Activated naive CD4-positive, alpha-beta T cell treated with anti-CD3 and anti-CD28 coated beads for 36 hours (primary cell): ENCODE measurements at regions not wholly inside any gene's neighbourhood (a gene's known extent, or its start where the extent isn't known, plus 50 kb on each side); places are given as distances from the start of the nearest gene placed in this dataset.

Source experiments
- CTCF ChIA-PET: fragments of 350-600 bp; sonication (Branson Sonifier 250); formaldehyde crosslinking; loops from one replicate; lab custom pipeline; 2021; ENCODE audit warnings: antibody characterized with exemption; lab: Charles Lee
- DNase-seq: peaks from one replicate; pipeline ENCODE4 v3.0.0-alpha.2; 2020
- H3K27ac Mint-ChIP-seq: one replicate; pipeline ENCODE4 v1.8.0; 2021; ENCODE audit warnings: mild to moderate bottlenecking, mixed read lengths
- H3K27me3 Mint-ChIP-seq: one replicate; pipeline ENCODE4 v1.8.0; 2021; ENCODE audit warnings: low read depth, mixed read lengths
- H3K36me3 Mint-ChIP-seq: one replicate; pipeline ENCODE4 v1.8.0; 2021; ENCODE audit warnings: low read depth, mixed read lengths
- H3K4me1 Mint-ChIP-seq: one replicate; pipeline ENCODE4 v1.8.0; 2021; ENCODE audit warnings: low read depth, mixed read lengths
- H3K4me3 Mint-ChIP-seq: one replicate; pipeline ENCODE4 v1.8.0; 2021; ENCODE audit warnings: mild to moderate bottlenecking, moderate library complexity, mixed read lengths
- H3K9me3 Mint-ChIP-seq: one replicate; pipeline ENCODE4 v1.8.0; 2021; ENCODE audit warnings: mixed read lengths
- intact Hi-C: fragments of 100-400 bp; cut with micrococcal nuclease; formaldehyde crosslinking; loops from one replicate; pipeline ENCODE4 v1.15.1; 2023

DNA sequence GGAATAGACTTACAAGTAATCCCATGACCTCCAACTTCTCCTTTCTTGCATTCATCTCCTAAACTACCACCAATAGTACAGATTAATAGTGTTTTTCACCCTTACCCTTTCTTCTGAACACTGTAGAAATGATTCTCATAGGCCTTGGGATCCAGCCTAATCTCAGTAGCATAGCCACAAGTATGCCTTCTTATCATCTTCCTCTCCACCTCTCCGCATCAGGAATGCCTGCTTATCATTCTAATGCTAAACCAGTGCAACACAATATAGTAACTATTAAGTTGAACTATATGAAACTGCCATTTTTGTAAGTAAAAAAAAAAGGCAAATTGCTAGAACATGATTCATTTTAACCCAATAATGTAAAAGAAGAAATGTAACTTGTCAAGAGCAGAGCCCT, 79.5 kb upstream of the IL2 start:
- intact Hi-C loops, result no loop called here
- H3K27me3 Mint-ChIP-seq, result no peaks in the 10 kb centered on the region
- H3K4me1 Mint-ChIP-seq, result peaks cover 90% of the 10 kb centered on the region
- peaks cover 11% of the 10 kb centered on the region for H3K36me3 Mint-ChIP-seq
- CTCF ChIA-PET, result interaction anchor here (0.6 to 0.8 kb wide), 4 partner anchors 13 to 35 kb away, joined by 3 to 7 read pairs (median 4); no protein-coding TSS in a partner anchor
- H3K4me3 Mint-ChIP-seq, result peak overlapping the region; percentile 1
- H3K27ac Mint-ChIP-seq, result peak overlapping the region; percentile 83
- no peak for DNase-seq
- H3K9me3 Mint-ChIP-seq, result peaks cover 3% of the 10 kb centered on the region

DNA sequence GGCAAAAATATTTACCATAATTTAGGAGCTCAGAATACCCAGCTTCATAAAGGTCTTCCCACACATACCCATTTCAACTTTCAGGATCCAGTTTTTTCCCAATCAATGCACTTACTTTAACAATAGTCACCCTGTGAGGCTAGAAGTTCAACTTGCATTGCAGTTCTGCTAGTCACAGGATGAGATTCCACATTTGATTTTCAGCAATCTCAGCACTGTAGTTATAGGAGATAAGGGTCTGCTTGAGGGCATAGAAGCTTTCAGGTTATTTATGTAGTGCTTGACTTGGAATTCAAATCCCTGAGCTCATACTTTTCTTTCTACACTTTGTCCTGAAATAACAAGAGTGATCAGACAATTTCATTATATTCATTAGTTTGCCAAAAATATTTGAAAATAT, 78.3 kb upstream of the IL2 start:
- peaks cover 87% of the 10 kb centered on the region for H3K4me1 Mint-ChIP-seq
- H3K4me3 Mint-ChIP-seq, result peak overlapping the region; percentile 25
- CTCF ChIA-PET, result interaction anchor here (1.0 to 1.3 kb wide), 4 partner anchors 18 to 44 kb away, joined by 3 to 4 read pairs (median 3); no protein-coding TSS in a partner anchor
- H3K27ac Mint-ChIP-seq, result peak overlapping the region; percentile 83
- no peak for DNase-seq
- intact Hi-C loops, result no loop called here
- peaks cover 18% of the 10 kb centered on the region for H3K36me3 Mint-ChIP-seq
- no peaks in the 10 kb centered on the region for H3K27me3 Mint-ChIP-seq
- H3K9me3 Mint-ChIP-seq, result peaks cover 5% of the 10 kb centered on the region

DNA sequence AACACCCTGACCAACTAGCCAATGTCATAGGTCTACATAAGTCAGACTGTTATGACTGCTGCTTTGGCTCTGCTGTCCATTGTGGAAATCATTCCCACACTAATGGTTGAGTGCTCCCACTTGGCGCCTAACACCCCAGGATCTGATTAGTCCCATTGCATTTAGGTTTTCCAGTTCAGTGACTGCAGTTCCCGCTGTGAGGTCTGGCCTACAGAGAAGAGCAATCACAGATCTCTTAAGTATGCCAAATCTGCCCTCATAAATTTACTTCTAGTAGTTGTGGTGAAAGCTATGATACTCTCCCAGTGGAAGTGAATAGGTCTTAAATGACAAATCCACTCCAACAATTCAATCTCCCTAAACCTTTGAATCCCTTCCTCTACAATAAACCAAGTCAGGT, 77.3 kb upstream of the IL2 start:
- DNase-seq, result no peak
- Mint-ChIP-seq H3K27ac (peak overlapping the region; percentile 83), H3K27me3 (no peaks in the 10 kb centered on the region), H3K36me3 (peaks cover 18% of the 10 kb centered on the region), H3K9me3 (peaks cover 5% of the 10 kb centered on the region), H3K4me1 (peaks cover 77% of the 10 kb centered on the region), H3K4me3 (no peak overlapping the region)
- intact Hi-C loops, result no loop called here
- CTCF ChIA-PET, result interaction anchor here (0.8 to 1.3 kb wide), 4 partner anchors 9 to 43 kb away, joined by 3 read pairs; no protein-coding TSS in a partner anchor

DNA sequence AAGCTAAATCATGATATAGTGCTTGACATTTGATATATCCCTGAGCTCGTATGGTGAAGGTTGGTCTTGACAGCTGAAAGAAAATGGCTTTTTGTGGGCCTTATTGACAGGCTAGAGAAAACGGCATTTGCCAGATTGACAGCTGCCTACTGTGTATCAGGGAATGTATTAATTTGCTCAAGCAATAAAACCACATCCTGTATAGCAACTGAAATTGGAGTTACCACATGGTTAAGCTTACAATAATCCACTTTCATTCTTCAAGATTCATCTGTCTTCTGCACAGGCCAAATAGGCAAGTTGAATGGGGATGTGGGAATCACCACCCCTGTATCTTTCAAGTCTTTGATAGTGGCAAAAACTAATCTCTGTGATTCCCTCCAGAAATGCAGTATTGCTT, 76.2 kb upstream of the IL2 start:
- no peak overlapping the region for H3K27ac Mint-ChIP-seq
- H3K9me3 Mint-ChIP-seq, result peaks cover 5% of the 10 kb centered on the region
- H3K36me3 Mint-ChIP-seq, result peaks cover 18% of the 10 kb centered on the region
- intact Hi-C loops, result no loop called here
- CTCF ChIA-PET, result interaction anchor here (0.7 kb wide), 1 partner anchor 46 kb away, joined by 3 read pairs; no protein-coding TSS in a partner anchor
- H3K4me1 Mint-ChIP-seq, result peaks cover 69% of the 10 kb centered on the region
- no peaks in the 10 kb centered on the region for H3K27me3 Mint-ChIP-seq
- no peak for DNase-seq
- H3K4me3 Mint-ChIP-seq, result no peak overlapping the region

DNA sequence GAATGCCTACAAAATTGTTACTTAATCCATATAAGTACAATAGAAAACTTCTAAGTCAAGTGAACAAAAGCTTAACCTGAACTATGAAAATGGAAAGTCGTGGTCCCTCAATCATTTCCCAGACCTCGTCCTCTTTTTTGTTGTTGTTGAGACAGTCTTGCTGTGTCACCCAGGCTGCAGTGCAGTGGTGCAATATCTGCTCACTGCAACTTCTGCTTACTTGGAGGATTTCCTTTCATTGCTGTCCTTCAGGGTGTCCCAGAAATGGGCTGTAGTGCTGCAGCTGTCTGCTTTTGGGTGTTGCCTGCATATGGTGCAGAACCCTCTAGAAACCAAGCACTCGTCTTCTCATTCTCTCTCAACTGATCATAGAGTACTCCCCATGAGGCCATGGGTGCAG, 75.0 kb upstream of the IL2 start:
- intact Hi-C loops, result loop anchor here (1.0 kb wide), 1 partner anchor 11 kb away; no protein-coding TSS in a partner anchor
- Mint-ChIP-seq H3K9me3 (peaks cover 5% of the 10 kb centered on the region), H3K4me3 (no peak overlapping the region), H3K36me3 (peaks cover 20% of the 10 kb centered on the region), H3K4me1 (peaks cover 62% of the 10 kb centered on the region), H3K27me3 (no peaks in the 10 kb centered on the region), H3K27ac (no peak overlapping the region)
- no peak for DNase-seq
- CTCF ChIA-PET, result no interaction called here

DNA sequence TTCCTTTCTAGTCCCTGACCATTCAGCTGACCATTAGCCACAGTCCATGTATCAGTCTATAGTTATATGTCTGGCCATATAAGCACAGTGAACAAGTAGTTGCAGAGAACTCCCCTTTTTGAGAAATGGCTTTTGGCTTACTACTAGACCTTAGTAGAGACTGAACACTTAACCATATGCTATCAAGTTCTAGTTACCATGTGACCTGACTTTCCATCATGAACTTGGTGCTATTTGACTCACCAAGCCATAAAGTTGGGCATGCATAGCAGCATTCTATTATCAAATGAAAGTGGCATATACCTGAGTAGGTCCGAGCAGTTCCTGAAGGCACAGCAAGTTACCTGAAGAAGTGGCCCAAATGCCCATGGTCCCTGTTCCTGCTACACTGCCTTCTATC, 74.5 kb upstream of the IL2 start:
- CTCF ChIA-PET, result no interaction called here
- H3K36me3 Mint-ChIP-seq, result peaks cover 20% of the 10 kb centered on the region
- H3K9me3 Mint-ChIP-seq, result peaks cover 5% of the 10 kb centered on the region

DNA sequence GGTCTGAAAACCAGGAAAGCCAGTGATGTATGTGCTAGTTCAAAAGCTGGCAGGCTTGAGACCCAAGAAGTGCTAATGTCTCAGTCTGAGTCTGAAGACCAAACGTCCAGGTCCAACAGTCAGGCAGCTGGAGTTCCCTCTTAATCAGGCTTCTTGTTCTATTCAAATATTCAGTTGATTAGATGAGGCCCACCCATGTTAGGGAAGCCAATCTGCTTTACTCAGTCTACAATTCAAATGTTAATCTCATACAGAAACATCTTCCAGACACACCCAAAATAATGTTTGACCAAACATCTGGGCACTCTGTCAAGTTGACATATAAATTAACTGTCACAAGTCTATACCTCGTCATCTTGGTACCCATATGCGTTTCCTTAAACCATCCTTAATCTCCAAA, 72.4 kb upstream of the IL2 start:
- CTCF ChIA-PET, result no interaction called here
- peaks cover 2% of the 10 kb centered on the region for H3K27me3 Mint-ChIP-seq
- no peak overlapping the region for H3K27ac Mint-ChIP-seq
- H3K36me3 Mint-ChIP-seq, result peaks cover 22% of the 10 kb centered on the region
- H3K4me3 Mint-ChIP-seq, result no peak overlapping the region
- DNase-seq, result no peak
- intact Hi-C loops, result no loop called here
- H3K9me3 Mint-ChIP-seq, result peaks cover 11% of the 10 kb centered on the region
- H3K4me1 Mint-ChIP-seq, result peaks cover 53% of the 10 kb centered on the region

More for the DNA sequence above, 74.5 kb upstream of the IL2 start:
- peaks cover 62% of the 10 kb centered on the region for H3K4me1 Mint-ChIP-seq
- intact Hi-C loops, result loop anchor here (1.0 kb wide), 1 partner anchor 11 kb away; no protein-coding TSS in a partner anchor
- no peak for DNase-seq
- H3K27ac Mint-ChIP-seq, result peak overlapping the region; percentile 20
- no peak overlapping the region for H3K4me3 Mint-ChIP-seq
- no peaks in the 10 kb centered on the region for H3K27me3 Mint-ChIP-seq

DNA sequence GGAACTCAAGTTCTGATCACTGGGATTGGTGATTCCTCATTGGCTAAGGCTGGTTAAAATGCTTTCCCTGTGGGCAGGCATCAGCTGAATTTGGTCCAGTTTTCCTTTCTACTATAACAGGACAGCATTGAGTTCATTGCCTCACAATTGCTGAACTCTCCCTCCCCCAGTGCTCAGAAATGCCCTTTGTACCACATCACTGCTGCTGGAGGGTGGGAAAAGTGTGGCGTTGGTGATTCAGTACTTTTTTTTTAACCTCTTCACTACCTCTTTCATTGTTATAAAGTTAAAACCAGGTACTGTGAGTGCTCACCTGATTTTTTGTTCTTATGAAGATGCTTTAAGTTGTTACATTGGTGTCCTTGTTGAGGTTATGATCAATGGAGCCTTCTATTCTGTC, 69.3 kb upstream of the IL2 start:
- peaks cover 28% of the 10 kb centered on the region for H3K4me1 Mint-ChIP-seq
- H3K36me3 Mint-ChIP-seq, result peaks cover 27% of the 10 kb centered on the region
- intact Hi-C loops, result no loop called here
- H3K9me3 Mint-ChIP-seq, result peaks cover 18% of the 10 kb centered on the region
- no peak overlapping the region for H3K4me3 Mint-ChIP-seq
- no peak for DNase-seq
- CTCF ChIA-PET, result no interaction called here
- H3K27ac Mint-ChIP-seq, result no peak overlapping the region
- peaks cover 2% of the 10 kb centered on the region for H3K27me3 Mint-ChIP-seq

DNA sequence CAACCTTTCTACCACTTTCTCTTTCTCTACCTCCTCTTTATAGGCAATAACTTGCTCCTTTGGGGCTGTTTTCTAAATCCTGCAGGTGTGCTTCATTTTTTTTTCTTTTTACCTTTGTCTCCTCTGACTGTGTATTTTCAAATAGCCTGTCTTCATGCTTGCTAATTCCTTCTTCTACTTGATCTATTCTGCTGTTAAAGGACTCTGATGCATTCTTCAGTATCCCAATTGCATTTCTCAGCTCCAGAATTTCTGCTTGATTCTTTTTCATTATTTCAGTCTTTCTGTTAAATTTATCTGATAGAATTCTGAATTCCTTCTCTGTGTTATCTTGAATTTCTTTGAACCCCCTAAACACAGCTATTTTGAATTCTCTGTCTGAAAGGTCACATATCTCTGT, 67.7 kb upstream of the IL2 start:
- no peak overlapping the region for H3K27ac Mint-ChIP-seq

DNA sequence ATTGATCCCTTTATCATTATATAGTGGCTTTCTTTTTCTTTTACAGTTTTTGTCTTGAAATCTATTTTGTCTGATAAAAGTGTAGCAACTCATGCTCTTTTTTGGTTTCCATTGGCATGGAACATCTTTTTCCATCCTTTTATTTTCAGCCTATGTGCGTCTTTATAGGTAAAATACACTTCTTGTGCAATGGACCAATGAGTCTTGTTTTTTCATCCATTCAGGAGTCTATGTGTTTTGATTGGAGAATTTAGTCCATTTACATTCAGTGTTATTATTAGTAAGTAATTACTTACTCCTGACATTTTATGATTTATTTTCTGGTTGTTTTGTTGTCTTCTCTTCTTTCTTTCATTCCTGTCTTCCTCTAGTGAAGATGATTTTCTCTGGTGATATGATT, 66.4 kb upstream of the IL2 start:
- CTCF ChIA-PET, result interaction anchor here (1.4 kb wide), 1 partner anchor 13 kb away, joined by 4 read pairs; no protein-coding TSS in a partner anchor
- intact Hi-C loops, result no loop called here
- no peak for DNase-seq
- H3K36me3 Mint-ChIP-seq, result peaks cover 32% of the 10 kb centered on the region
- peaks cover 2% of the 10 kb centered on the region for H3K27me3 Mint-ChIP-seq
- H3K9me3 Mint-ChIP-seq, result peaks cover 30% of the 10 kb centered on the region
- no peak overlapping the region for H3K4me3 Mint-ChIP-seq
- H3K27ac Mint-ChIP-seq, result no peak overlapping the region
- H3K4me1 Mint-ChIP-seq, result peaks cover 28% of the 10 kb centered on the region

More for the DNA sequence above, 67.7 kb upstream of the IL2 start:
- H3K27me3 Mint-ChIP-seq, result peaks cover 2% of the 10 kb centered on the region
- no peak overlapping the region for H3K4me3 Mint-ChIP-seq
- intact Hi-C loops, result loop anchor here (1.0 kb wide), 1 partner anchor 9 kb away; no protein-coding TSS in a partner anchor
- CTCF ChIA-PET, result interaction anchor here (0.7 kb wide), 1 partner anchor 53 kb away, joined by 3 read pairs; no protein-coding TSS in a partner anchor
- H3K36me3 Mint-ChIP-seq, result peaks cover 27% of the 10 kb centered on the region
- H3K9me3 Mint-ChIP-seq, result peaks cover 26% of the 10 kb centered on the region
- peaks cover 20% of the 10 kb centered on the region for H3K4me1 Mint-ChIP-seq
- DNase-seq, result no peak

DNA sequence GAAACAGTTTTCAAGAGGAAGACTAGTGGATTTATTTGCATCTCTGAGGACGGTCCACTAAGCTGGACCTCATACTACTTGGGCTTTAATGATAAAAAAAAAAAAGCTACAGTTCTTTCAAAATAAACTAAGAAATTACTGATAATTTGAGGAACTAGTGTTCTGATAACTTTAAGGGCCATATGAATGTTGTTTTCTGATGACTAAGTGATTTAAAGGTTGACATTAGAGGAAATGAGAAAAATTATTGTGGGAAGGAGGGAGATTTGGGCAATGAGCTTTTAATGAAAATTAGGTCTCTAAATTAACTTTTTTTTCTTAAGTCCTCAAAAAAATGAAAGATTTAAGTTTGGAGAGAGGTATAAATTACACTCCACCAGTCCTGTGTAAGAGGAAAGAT, 60.8 kb upstream of the IL2 start:
- peaks cover 13% of the 10 kb centered on the region for H3K9me3 Mint-ChIP-seq
- DNase-seq, result no peak
- CTCF ChIA-PET, result interaction anchor here (0.6 to 1.0 kb wide), 2 partner anchors 17 to 29 kb away, joined by 3 to 4 read pairs; no protein-coding TSS in a partner anchor
- peaks cover 50% of the 10 kb centered on the region for H3K4me1 Mint-ChIP-seq
- H3K27me3 Mint-ChIP-seq, result no peaks in the 10 kb centered on the region
- H3K4me3 Mint-ChIP-seq, result no peak overlapping the region
- intact Hi-C loops, result no loop called here
- peaks cover 13% of the 10 kb centered on the region for H3K36me3 Mint-ChIP-seq
- H3K27ac Mint-ChIP-seq, result peak overlapping the region; percentile 54

DNA sequence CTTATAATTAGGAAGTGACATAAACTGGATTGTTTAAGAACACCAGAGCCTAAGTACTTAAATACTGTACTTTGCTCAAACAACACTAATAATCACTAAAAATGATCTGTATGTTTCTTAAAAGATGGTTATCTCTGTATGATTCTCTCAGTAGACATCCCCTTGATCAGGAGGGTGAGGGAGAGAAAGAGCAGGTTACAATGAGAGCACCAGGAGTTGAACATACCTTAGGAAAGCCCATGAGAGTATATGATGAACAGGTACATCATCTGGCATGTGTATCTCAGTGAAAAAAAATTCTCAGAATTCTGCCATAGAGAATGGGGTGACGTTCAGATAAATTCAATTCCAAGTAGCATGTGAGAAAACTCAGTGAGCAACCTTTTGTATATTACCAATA, 59.9 kb upstream of the IL2 start:
- Mint-ChIP-seq H3K9me3 (peaks cover 13% of the 10 kb centered on the region), H3K27ac (peak overlapping the region; percentile 69), H3K4me3 (no peak overlapping the region), H3K36me3 (peaks cover 11% of the 10 kb centered on the region), H3K4me1 (peaks cover 58% of the 10 kb centered on the region), H3K27me3 (no peaks in the 10 kb centered on the region)
- CTCF ChIA-PET, result no interaction called here
- no peak for DNase-seq
- intact Hi-C loops, result no loop called here

DNA sequence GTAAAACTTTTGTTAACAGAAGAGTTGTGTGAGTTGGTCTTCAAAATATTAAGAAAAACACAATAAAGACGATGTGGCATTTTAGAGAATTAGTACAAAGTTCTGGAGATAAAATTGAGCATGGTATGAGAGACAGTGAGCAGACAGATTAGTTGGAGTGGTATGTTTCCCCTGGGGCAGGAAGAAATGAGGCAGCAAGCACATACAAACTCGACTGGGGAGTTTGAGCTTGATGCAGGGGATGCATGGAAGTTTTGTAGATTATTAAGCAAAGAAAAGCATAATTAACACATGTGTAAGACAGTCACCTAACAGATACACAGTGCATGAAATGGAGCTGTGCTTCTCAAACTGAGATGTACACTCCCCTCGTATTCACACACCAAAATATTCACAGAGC, 58.1 kb upstream of the IL2 start:
- no peak for DNase-seq
- CTCF ChIA-PET, result interaction anchor here (0.6 to 1.4 kb wide), 3 partner anchors 27 to 58 kb away, joined by 3 to 4 read pairs (median 4); partner anchors contain the start of gene IL2
- intact Hi-C loops, result loop anchor here (1.0 to 5.0 kb wide), 2 partner anchors 10 to 273 kb away; no protein-coding TSS in a partner anchor
- Mint-ChIP-seq H3K27me3 (no peaks in the 10 kb centered on the region), H3K36me3 (peaks cover 7% of the 10 kb centered on the region), H3K27ac (peak overlapping the region; percentile 77), H3K4me3 (no peak overlapping the region), H3K9me3 (peaks cover 7% of the 10 kb centered on the region), H3K4me1 (peaks cover 73% of the 10 kb centered on the region)
